ENCODE measurements at regions not wholly inside any gene's neighbourhood (a gene's known extent, or its start where the extent isn't known, plus 50 kb on each side); places are given as distances from the start of the nearest gene placed in this dataset.
A peak's percentile ranks its signal among the peaks of the same experiment; 100 is the strongest.

- TF ChIP-seq EZH2 (IDR thresholded peaks at IDR 0.05; ENCODE audit: insufficient read depth, low read length) (no peak), CTCF (IDR thresholded peaks at IDR 0.05; ENCODE audit: insufficient read depth, low read depth, low read length) (peak; percentile 83)
- Mint-ChIP-seq H3K9me3 (ENCODE audit: unreplicated experiment) (no peaks in the 10 kb centered on the region), H3K27ac (ENCODE audit: unreplicated experiment) (peak overlapping the region; percentile 3), H3K4me1 (ENCODE audit: low read depth, unreplicated experiment) (peaks cover 12% of the 10 kb centered on the region), H3K36me3 (ENCODE audit: low read depth, unreplicated experiment) (no peaks in the 10 kb centered on the region), H3K27me3 (ENCODE audit: low read depth, unreplicated experiment) (no peaks in the 10 kb centered on the region), H3K4me3 (ENCODE audit: unreplicated experiment) (no peak overlapping the region)
- peak overlapping the region; percentile 66 for H2AFZ ChIP-seq (ENCODE audit: low read depth, low read length)
- H3K79me2 ChIP-seq (ENCODE audit: insufficient read depth, low read length), result no peaks in the 10 kb centered on the region
- no peaks in the 10 kb centered on the region for H4K20me1 ChIP-seq (ENCODE audit: insufficient read depth, low read length)
- peak overlapping the region; percentile 37 for H3K4me2 ChIP-seq (ENCODE audit: low read length)
- H3K36me3 ChIP-seq (ENCODE audit: insufficient read depth, low read length), result no peaks in the 10 kb centered on the region
- DNase-seq (ENCODE audit: low read depth) (peak; percentile 63), FAIRE-seq (peak; percentile 86)
- no peaks in the 10 kb centered on the region for H3K27me3 ChIP-seq (ENCODE audit: insufficient read depth, low read length)
- no peaks in the 10 kb centered on the region for H3K9me3 ChIP-seq (ENCODE audit: insufficient read depth, low read depth, low read length)
- no peak overlapping the region for H3K27ac ChIP-seq (ENCODE audit: low read depth, low read length)
- H3K9ac ChIP-seq (ENCODE audit: low read length), result no peak overlapping the region
- no peak overlapping the region for H3K4me3 ChIP-seq (ENCODE audit: insufficient read depth, low read depth, low read length)
- no peaks in the 10 kb centered on the region for H3K4me1 ChIP-seq (ENCODE audit: insufficient read depth, low read length)
Observed at GRCh38 chr15:36501063-36501678, 78.3 kb upstream of the CDIN1 start.

- Histone ChIP-seq H3K9ac (ENCODE audit: low read length) (no peak overlapping the region), H3K27me3 (ENCODE audit: insufficient read depth, low read length) (no peaks in the 10 kb centered on the region), H4K20me1 (ENCODE audit: insufficient read depth, low read length) (no peaks in the 10 kb centered on the region), H3K36me3 (ENCODE audit: insufficient read depth, low read length) (no peaks in the 10 kb centered on the region), H3K79me2 (ENCODE audit: insufficient read depth, low read length) (no peaks in the 10 kb centered on the region), H2AFZ (ENCODE audit: low read depth, low read length) (no peak overlapping the region), H3K9me3 (ENCODE audit: insufficient read depth, low read depth, low read length) (no peaks in the 10 kb centered on the region), H3K4me3 (ENCODE audit: insufficient read depth, low read depth, low read length) (no peak overlapping the region), H3K4me2 (ENCODE audit: low read length) (no peak overlapping the region), H3K27ac (ENCODE audit: low read depth, low read length) (no peak overlapping the region), H3K4me1 (ENCODE audit: insufficient read depth, low read length) (no peaks in the 10 kb centered on the region)
- H3K27ac Mint-ChIP-seq (ENCODE audit: unreplicated experiment), result no peak overlapping the region
- FAIRE-seq, result no peak
- peaks cover 12% of the 10 kb centered on the region for H3K4me1 Mint-ChIP-seq (ENCODE audit: low read depth, unreplicated experiment)
- DNase-seq (ENCODE audit: low read depth), result no peak
- H3K27me3 Mint-ChIP-seq (ENCODE audit: low read depth, unreplicated experiment), result no peaks in the 10 kb centered on the region
- H3K4me3 Mint-ChIP-seq (ENCODE audit: unreplicated experiment), result no peak overlapping the region
- no peaks in the 10 kb centered on the region for H3K36me3 Mint-ChIP-seq (ENCODE audit: low read depth, unreplicated experiment)
- TF ChIP-seq EZH2 (IDR thresholded peaks at IDR 0.05; ENCODE audit: insufficient read depth, low read length) (no peak), CTCF (IDR thresholded peaks at IDR 0.05; ENCODE audit: insufficient read depth, low read depth, low read length) (no peak)
- no peaks in the 10 kb centered on the region for H3K9me3 Mint-ChIP-seq (ENCODE audit: unreplicated experiment)
Observed at GRCh38 chr15:36502509-36502908, 76.9 kb upstream of the CDIN1 start.

GRCh38 chr15:36506733-36507356 is 72.6 kb upstream of the CDIN1 start:
- no peak overlapping the region for H3K4me3 Mint-ChIP-seq (ENCODE audit: unreplicated experiment)
- H3K9me3 Mint-ChIP-seq (ENCODE audit: unreplicated experiment), result no peaks in the 10 kb centered on the region
- H3K9me3 ChIP-seq (ENCODE audit: insufficient read depth, low read depth, low read length), result no peaks in the 10 kb centered on the region
- H3K79me2 ChIP-seq (ENCODE audit: insufficient read depth, low read length), result no peaks in the 10 kb centered on the region
- no peaks in the 10 kb centered on the region for H3K36me3 ChIP-seq (ENCODE audit: insufficient read depth, low read length)
- no peaks in the 10 kb centered on the region for H3K36me3 Mint-ChIP-seq (ENCODE audit: low read depth, unreplicated experiment)
- no peaks in the 10 kb centered on the region for H4K20me1 ChIP-seq (ENCODE audit: insufficient read depth, low read length)
- H3K27ac Mint-ChIP-seq (ENCODE audit: unreplicated experiment), result no peak overlapping the region
- no peak for DNase-seq (ENCODE audit: low read depth)
- H3K4me3 ChIP-seq (ENCODE audit: insufficient read depth, low read depth, low read length), result no peak overlapping the region
- no peak overlapping the region for H2AFZ ChIP-seq (ENCODE audit: low read depth, low read length)
- H3K4me1 ChIP-seq (ENCODE audit: insufficient read depth, low read length), result no peaks in the 10 kb centered on the region
- H3K27me3 ChIP-seq (ENCODE audit: insufficient read depth, low read length), result no peaks in the 10 kb centered on the region
- no peak overlapping the region for H3K9ac ChIP-seq (ENCODE audit: low read length)
- TF ChIP-seq CTCF (IDR thresholded peaks at IDR 0.05; ENCODE audit: insufficient read depth, low read depth, low read length) (no peak), EZH2 (IDR thresholded peaks at IDR 0.05; ENCODE audit: insufficient read depth, low read length) (no peak)
- H3K4me1 Mint-ChIP-seq (ENCODE audit: low read depth, unreplicated experiment), result no peaks in the 10 kb centered on the region
- no peak for FAIRE-seq
- no peak overlapping the region for H3K4me2 ChIP-seq (ENCODE audit: low read length)
- no peak overlapping the region for H3K27ac ChIP-seq (ENCODE audit: low read depth, low read length)
- H3K27me3 Mint-ChIP-seq (ENCODE audit: low read depth, unreplicated experiment), result no peaks in the 10 kb centered on the region

Measured in astrocyte (in vitro differentiated cells and primary cell).